SK-N-SH treated with all-trans-retinoic acid at 6 μM for 48 hours (cell line): ENCODE measurements at regions not wholly inside any gene's neighbourhood (a gene's known extent, or its start where the extent isn't known, plus 50 kb on each side); places are given as distances from the start of the nearest gene placed in this dataset.

Experiments used
- ARNTL ChIP-seq: fragments of 450-650 bp; formaldehyde crosslinking; IDR thresholded peaks from 2 replicates; pipeline ENCODE4 v1.5.0; 2020; ENCODE audit warnings: low read depth, mild to moderate bottlenecking, moderate library complexity, borderline replicate concordance
- CSRNP3 ChIP-seq: fragments of 250-450 bp; sonication (Bioruptor Pico); IDR thresholded peaks from 2 replicates; pipeline ENCODE4 v1.5.1; 2021; ENCODE audit warnings: mild to moderate bottlenecking, moderate library complexity
- OSR1 ChIP-seq: fragments of 250-450 bp; sonication (Bioruptor Pico); IDR thresholded peaks from 2 replicates; pipeline ENCODE4 v1.8.0; 2022; ENCODE audit warnings: moderate library complexity, mild to moderate bottlenecking, inconsistent platforms

- no peak for TF ChIP-seq CSRNP3
- no peak for TF ChIP-seq OSR1
- no peak for TF ChIP-seq ARNTL (CRISPR knock-in tag)
These were observed 632.1 kb upstream of the ID4 start for GRCh38 chr6:19205076-19205475.
